B cell (primary cell): ENCODE measurements at regions not wholly inside any gene's neighbourhood (a gene's known extent, or its start where the extent isn't known, plus 50 kb on each side); places are given as distances from the start of the nearest gene placed in this dataset.

Experiments used
- CTCF ChIP-seq: fragments of 200-600 bp; IDR thresholded peaks from one replicate; pipeline ENCODE4 v1.8.0; 2022; ENCODE audit warnings: antibody characterized with exemption, mild to moderate bottlenecking
- EZH2 ChIP-seq: IDR thresholded peaks from 2 replicates; pipeline ENCODE4 v1.6.1; 2012; ENCODE audit warnings: borderline replicate concordance, low read depth, mild to moderate bottlenecking, moderate library complexity, low read length; ENCODE audit not compliant: insufficient read depth, poor library complexity, severe bottlenecking

- no peak for TF ChIP-seq CTCF
- no peak for TF ChIP-seq EZH2
These were observed 609.9 kb downstream of the DNAJB9 start for GRCh38 chr7:109179601-109180000.
